Naive thymus-derived CD4-positive, alpha-beta T cell (primary cell): ENCODE measurements at regions not wholly inside any gene's neighbourhood (a gene's known extent, or its start where the extent isn't known, plus 50 kb on each side); places are given as distances from the start of the nearest gene placed in this dataset.

Source experiments
- ATAC-seq: fragments of 150-1000 bp; cut with Tn5 transposase; 2 replicates; pipeline ENCODE4 v1.10.0; 2021; ENCODE audit warnings: mild to moderate bottlenecking, moderate library complexity
- CTCF ChIA-PET: fragments of 350-600 bp; sonication (Branson Sonifier 250); formaldehyde crosslinking; loops from one replicate; lab custom pipeline; 2021; ENCODE audit warnings: antibody characterized with exemption; lab: Charles Lee
- POLR2A ChIA-PET: fragments of 350-600 bp; sonication (Branson Sonifier 250); formaldehyde crosslinking; loops from one replicate; lab custom pipeline; 2021; ENCODE audit warnings: antibody characterized with exemption, inconsistent platforms; lab: Charles Lee
- DNase-seq, 9 donors: peaks; one replicate each; pipeline versions ENCODE4 v3.0.0 to v3.0.0-alpha.2; 2020 to 2022; ENCODE audit warnings: mixed read lengths in 1 of 9
- H3K27ac ChIP-seq: one replicate; pipeline ENCODE4 v1.7.0; 2013; ENCODE audit warnings: mild to moderate bottlenecking, low read depth, low read length, moderate library complexity
- H3K27me3 ChIP-seq, 2 donors: one replicate each; pipeline ENCODE4 v1.7.0; 2013; ENCODE audit warnings: low read length in 2 of 2, mild to moderate bottlenecking in 2 of 2, moderate library complexity in 2 of 2; ENCODE audit not compliant: control insufficient read depth in 2 of 2, insufficient read depth in 2 of 2
- H3K36me3 ChIP-seq, 3 experiments: 1 replicate in 2 of 3; 2 replicates in 1 of 3; pipeline ENCODE4 v1.7.0; 2013; ENCODE audit warnings: low read length in 3 of 3, mild to moderate bottlenecking in 3 of 3, moderate library complexity in 1 of 3; ENCODE audit not compliant: insufficient read depth in 3 of 3, control insufficient read depth in 2 of 3
- H3K4me1 ChIP-seq, 2 donors: one replicate each; pipeline ENCODE4 v1.7.0; 2013; ENCODE audit warnings: low read length in 2 of 2, mild to moderate bottlenecking in 2 of 2, moderate library complexity in 1 of 2; ENCODE audit not compliant: control insufficient read depth in 2 of 2, insufficient read depth in 2 of 2
- H3K4me3 ChIP-seq: 2 replicates; pipeline ENCODE4 v1.7.0; 2013; ENCODE audit warnings: mild to moderate bottlenecking, low read length
- H3K9me3 ChIP-seq, 3 experiments: 1 replicate in 2 of 3; 2 replicates in 1 of 3; pipeline ENCODE4 v1.7.0; 2013; ENCODE audit warnings: low read length in 3 of 3; ENCODE audit not compliant: control insufficient read depth in 2 of 3
- H3K27ac Mint-ChIP-seq, 9 donors: one replicate each; pipeline ENCODE4 v1.8.0; 2020 to 2022; ENCODE audit warnings: mixed read lengths in 9 of 9, mild to moderate bottlenecking in 8 of 9, moderate library complexity in 5 of 9, inconsistent platforms in 2 of 9
- H3K27me3 Mint-ChIP-seq, 5 donors: one replicate each; pipeline ENCODE4 v1.8.0; 2021 to 2022; ENCODE audit warnings: mixed read lengths in 5 of 5, mild to moderate bottlenecking in 1 of 5
- H3K36me3 Mint-ChIP-seq, 5 donors: one replicate each; pipeline ENCODE4 v1.8.0; 2020 to 2022; ENCODE audit warnings: mixed read lengths in 5 of 5, mild to moderate bottlenecking in 3 of 5, inconsistent platforms in 1 of 5
- H3K4me1 Mint-ChIP-seq, 7 donors: one replicate each; pipeline ENCODE4 v1.8.0; 2020 to 2022; ENCODE audit warnings: mixed read lengths in 7 of 7, mild to moderate bottlenecking in 3 of 7, inconsistent platforms in 1 of 7
- H3K4me3 Mint-ChIP-seq, 10 donors: one replicate each; pipeline ENCODE4 v1.8.0; 2020 to 2022; ENCODE audit warnings: mild to moderate bottlenecking in 10 of 10, mixed read lengths in 10 of 10, moderate library complexity in 6 of 10, inconsistent platforms in 2 of 10
- H3K9me3 Mint-ChIP-seq, 11 donors: one replicate each; pipeline ENCODE4 v1.8.0; 2020 to 2022; ENCODE audit warnings: mixed read lengths in 11 of 11, mild to moderate bottlenecking in 4 of 11, inconsistent platforms in 1 of 11, moderate library complexity in 1 of 11
- intact Hi-C, 2 donors: fragments of 100-400 bp; cut with micrococcal nuclease; formaldehyde crosslinking; loops; one replicate each; pipeline ENCODE4 v1.15.1; 2023

DNA sequence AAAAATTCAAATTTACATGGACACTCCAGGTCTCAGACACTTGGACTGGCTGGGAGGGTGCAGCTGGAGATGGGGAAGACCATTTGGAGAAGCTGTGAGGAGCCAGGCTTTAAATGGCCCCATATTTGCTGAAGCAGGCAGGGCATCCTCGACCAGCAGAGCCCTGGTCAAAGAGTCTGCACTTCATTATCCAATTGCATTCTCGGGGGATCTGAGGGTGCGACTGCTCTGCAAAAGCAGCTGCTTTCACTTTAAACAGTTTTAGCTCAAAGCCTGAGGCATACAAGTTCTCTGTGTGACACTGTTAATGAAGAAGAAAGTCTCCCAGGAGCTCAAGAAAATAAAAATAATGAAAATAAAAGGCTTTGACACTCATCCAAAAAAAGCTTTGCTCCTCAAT is 98.0 kb upstream of the SLC25A36 start:
- Mint-ChIP-seq H3K4me1 (peaks cover 0 to 14% (median 12%) of the 10 kb centered on the region in 7 donors), H3K27ac (no peak overlapping the region), H3K9me3 (no peaks in the 10 kb centered on the region), H3K36me3 (no peaks in the 10 kb centered on the region), H3K4me3 (no peak overlapping the region), H3K27me3 (peaks cover 18 to 35% (median 28%) of the 10 kb centered on the region in 5 donors)
- H3K36me3 ChIP-seq: no peaks in the 10 kb centered on the region
- intact Hi-C loops: no loop called here
- no peaks in the 10 kb centered on the region for H3K9me3 ChIP-seq
- H3K4me1 ChIP-seq: no peaks in the 10 kb centered on the region
- POLR2A ChIA-PET: no interaction called here
- CTCF ChIA-PET: no interaction called here
- DNase-seq: no peak
- H3K27ac ChIP-seq: no peak overlapping the region
- H3K27me3 ChIP-seq: no peaks in the 10 kb centered on the region
- no peak overlapping the region for H3K4me3 ChIP-seq
- no peak for ATAC-seq

DNA sequence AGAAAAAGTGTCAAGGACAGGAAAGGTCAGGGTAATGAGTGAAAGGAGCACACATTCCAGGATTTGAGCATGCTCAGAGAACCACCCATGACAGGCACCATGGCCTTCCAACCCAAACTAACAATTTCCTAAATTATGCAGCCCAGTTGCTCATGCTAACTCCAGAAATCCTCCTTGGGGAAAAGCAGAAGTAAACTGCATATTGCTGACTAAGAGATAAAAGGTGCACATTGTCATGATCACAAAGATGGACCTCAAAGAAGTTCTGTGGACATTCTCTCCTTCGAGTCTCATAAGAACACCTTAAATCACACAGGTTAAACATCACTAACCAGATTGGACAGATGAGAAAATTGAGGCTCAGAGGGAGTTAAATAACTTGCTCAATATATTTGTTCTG is 97.6 kb upstream of the SLC25A36 start:
- no peak overlapping the region for H3K4me3 Mint-ChIP-seq
- ATAC-seq: no peak
- H3K4me1 ChIP-seq: no peaks in the 10 kb centered on the region
- ChIA-PET POLR2A (no interaction called here), CTCF (no interaction called here)
- no peak overlapping the region for H3K27ac ChIP-seq
- DNase-seq: no peak
- no peak overlapping the region for H3K27ac Mint-ChIP-seq
- intact Hi-C loops: no loop called here
- no peaks in the 10 kb centered on the region for H3K27me3 ChIP-seq
- H3K36me3 Mint-ChIP-seq: no peaks in the 10 kb centered on the region
- H3K36me3 ChIP-seq: no peaks in the 10 kb centered on the region
- H3K4me1 Mint-ChIP-seq: peaks cover 0 to 14% (median 12%) of the 10 kb centered on the region in 7 donors
- H3K9me3 Mint-ChIP-seq: no peaks in the 10 kb centered on the region
- H3K9me3 ChIP-seq: no peaks in the 10 kb centered on the region
- peaks cover 18 to 37% (median 28%) of the 10 kb centered on the region in 5 donors for H3K27me3 Mint-ChIP-seq
- H3K4me3 ChIP-seq: no peak overlapping the region

DNA sequence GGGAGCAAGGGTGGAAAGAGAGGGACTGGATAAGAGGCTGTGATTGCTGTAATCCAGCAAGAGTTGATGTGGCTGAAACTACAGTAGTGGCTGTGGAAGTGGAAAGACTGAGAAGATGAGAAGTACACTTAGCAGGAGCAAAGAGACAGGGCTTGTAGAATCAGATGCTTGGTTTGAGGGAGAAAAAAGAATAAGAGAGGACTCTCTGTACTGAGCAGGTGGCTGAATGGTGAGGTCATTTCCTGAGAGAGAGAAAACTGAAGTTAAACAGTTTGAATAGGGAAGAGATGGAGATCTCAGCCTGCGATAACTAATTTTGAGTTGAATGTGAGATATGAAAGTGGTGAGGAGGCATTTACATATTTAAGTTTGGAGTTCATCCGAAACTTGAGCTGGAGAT is 95.8 kb upstream of the SLC25A36 start:
- Mint-ChIP-seq H3K4me3 (no peak overlapping the region), H3K9me3 (no peaks in the 10 kb centered on the region), H3K4me1 (peaks cover 0 to 14% (median 12%) of the 10 kb centered on the region in 7 donors), H3K36me3 (no peaks in the 10 kb centered on the region), H3K27me3 (peaks cover 18 to 40% (median 28%) of the 10 kb centered on the region in 5 donors), H3K27ac (peak overlapping the region in 1 of 9 donors; percentile 4)
- intact Hi-C loops: no loop called here
- no peaks in the 10 kb centered on the region for H3K27me3 ChIP-seq
- ATAC-seq (no peak), DNase-seq (no peak)
- H3K9me3 ChIP-seq: no peaks in the 10 kb centered on the region
- ChIA-PET POLR2A (no interaction called here), CTCF (no interaction called here)
- no peaks in the 10 kb centered on the region for H3K4me1 ChIP-seq
- H3K27ac ChIP-seq: no peak overlapping the region
- no peaks in the 10 kb centered on the region for H3K36me3 ChIP-seq
- H3K4me3 ChIP-seq: no peak overlapping the region

DNA sequence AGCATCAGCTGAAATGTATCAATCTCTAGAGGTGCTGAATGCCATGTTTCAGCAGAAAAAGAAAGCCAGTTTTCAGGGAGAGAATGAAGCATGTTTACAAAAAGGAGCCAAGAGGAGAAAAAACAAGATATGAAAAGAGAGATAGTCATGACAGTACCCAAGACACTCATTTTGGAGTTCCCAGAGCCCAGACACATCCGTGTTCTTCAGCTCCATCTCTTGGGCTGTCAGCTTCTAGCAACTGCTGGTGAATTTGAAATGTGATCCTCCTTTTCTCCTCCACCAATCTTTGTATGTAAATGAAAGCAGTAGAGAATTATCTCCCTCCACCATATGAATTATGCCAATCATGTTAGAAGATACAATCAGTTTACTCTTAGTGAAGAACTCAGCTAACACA is 93.0 kb upstream of the SLC25A36 start:
- Mint-ChIP-seq H3K36me3 (no peaks in the 10 kb centered on the region), H3K27ac (no peak overlapping the region), H3K27me3 (peaks cover 24 to 37% (median 31%) of the 10 kb centered on the region in 5 donors), H3K4me3 (no peak overlapping the region), H3K4me1 (peaks cover 0 to 14% (median 12%) of the 10 kb centered on the region in 7 donors), H3K9me3 (peaks cover 0 to 7% (median 0%) of the 10 kb centered on the region in 11 donors)
- ATAC-seq (no peak), DNase-seq (no peak)
- CTCF ChIA-PET: no interaction called here
- POLR2A ChIA-PET: no interaction called here
- no peak overlapping the region for H3K27ac ChIP-seq
- intact Hi-C loops: no loop called here
- no peaks in the 10 kb centered on the region for H3K36me3 ChIP-seq
- no peaks in the 10 kb centered on the region for H3K27me3 ChIP-seq
- H3K4me1 ChIP-seq: no peaks in the 10 kb centered on the region
- H3K4me3 ChIP-seq: no peak overlapping the region
- H3K9me3 ChIP-seq: no peaks in the 10 kb centered on the region

DNA sequence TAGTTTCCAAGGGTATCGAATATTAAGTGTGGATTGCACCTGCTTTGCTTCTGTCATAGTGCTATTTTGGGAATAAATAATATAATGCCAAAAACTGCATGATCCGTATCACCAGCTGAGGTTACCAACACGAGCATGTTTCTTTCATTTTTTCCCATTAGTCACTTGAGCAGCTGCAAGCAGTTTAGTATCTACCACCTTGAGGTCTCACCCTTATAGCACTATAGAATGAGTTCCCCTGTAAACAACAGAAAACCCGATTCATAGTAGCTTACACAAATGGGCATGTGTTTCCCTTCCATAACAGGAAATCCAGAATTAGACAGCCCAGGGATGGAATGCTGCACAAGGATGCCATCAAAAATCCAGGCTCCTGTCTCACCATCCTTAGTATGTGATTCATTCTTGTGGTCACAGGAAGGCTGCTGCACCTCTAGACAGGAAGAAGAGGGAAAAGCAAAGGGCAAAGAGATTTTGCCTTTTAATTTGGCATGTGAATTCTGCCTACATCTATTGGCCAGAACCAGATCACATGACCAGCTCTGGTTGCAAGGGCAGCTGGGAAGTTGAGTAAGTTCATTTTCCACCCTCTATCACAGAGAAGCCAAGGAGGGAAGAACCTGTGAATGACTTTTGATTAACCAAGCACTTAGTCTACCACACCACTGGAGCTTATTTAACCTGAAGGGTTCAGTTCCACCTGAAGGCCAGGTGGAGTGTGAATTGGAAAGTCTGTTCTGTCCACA is 91.3 kb upstream of the SLC25A36 start:
- H3K4me1 Mint-ChIP-seq: peaks cover 0 to 10% (median 8%) of the 10 kb centered on the region in 7 donors
- no peak for DNase-seq
- no peaks in the 10 kb centered on the region for H3K36me3 ChIP-seq
- peaks cover 0 to 10% (median 0%) of the 10 kb centered on the region in 11 donors for H3K9me3 Mint-ChIP-seq
- H3K4me3 Mint-ChIP-seq: no peak overlapping the region
- POLR2A ChIA-PET: no interaction called here
- no peaks in the 10 kb centered on the region for H3K4me1 ChIP-seq
- H3K9me3 ChIP-seq: no peaks in the 10 kb centered on the region
- ATAC-seq: no peak
- no peak overlapping the region for H3K4me3 ChIP-seq
- H3K27me3 Mint-ChIP-seq: peaks cover 32 to 44% (median 35%) of the 10 kb centered on the region in 5 donors
- intact Hi-C loops: no loop called here
- CTCF ChIA-PET: no interaction called here
- no peak overlapping the region for H3K27ac ChIP-seq
- no peak overlapping the region for H3K27ac Mint-ChIP-seq
- no peaks in the 10 kb centered on the region for H3K27me3 ChIP-seq
- H3K36me3 Mint-ChIP-seq: no peaks in the 10 kb centered on the region

DNA sequence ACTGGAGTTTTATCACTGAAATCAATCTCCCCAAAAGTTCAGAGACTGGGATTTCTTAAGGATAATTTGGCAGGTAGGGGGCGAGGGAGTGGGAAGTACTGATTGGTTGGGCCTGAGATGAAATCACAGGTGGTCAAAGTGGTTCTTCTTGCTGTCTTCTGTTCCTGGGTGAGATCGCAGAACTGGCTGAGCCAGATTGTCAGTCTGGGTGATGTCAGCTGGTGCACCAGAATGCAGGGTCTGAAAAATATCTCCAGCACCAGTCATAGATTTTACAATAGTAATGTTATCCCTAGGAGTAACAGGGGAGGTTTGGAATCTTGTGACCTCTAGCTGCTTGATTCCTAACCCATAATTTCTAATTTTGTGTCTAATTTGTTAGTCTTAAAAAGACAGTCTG is 86.7 kb upstream of the SLC25A36 start:
- H3K4me1 ChIP-seq: no peaks in the 10 kb centered on the region
- no peak overlapping the region for H3K4me3 ChIP-seq
- Mint-ChIP-seq H3K27ac (no peak overlapping the region), H3K27me3 (peaks cover 8 to 26% (median 17%) of the 10 kb centered on the region in 5 donors), H3K4me3 (no peak overlapping the region), H3K9me3 (peaks cover 0 to 10% (median 0%) of the 10 kb centered on the region in 11 donors), H3K4me1 (no peaks in the 10 kb centered on the region), H3K36me3 (no peaks in the 10 kb centered on the region)
- no peaks in the 10 kb centered on the region for H3K9me3 ChIP-seq
- no peak overlapping the region for H3K27ac ChIP-seq
- intact Hi-C loops: no loop called here
- DNase-seq (no peak), ATAC-seq (no peak)
- POLR2A ChIA-PET: no interaction called here
- no peaks in the 10 kb centered on the region for H3K27me3 ChIP-seq
- CTCF ChIA-PET: no interaction called here
- H3K36me3 ChIP-seq: no peaks in the 10 kb centered on the region

DNA sequence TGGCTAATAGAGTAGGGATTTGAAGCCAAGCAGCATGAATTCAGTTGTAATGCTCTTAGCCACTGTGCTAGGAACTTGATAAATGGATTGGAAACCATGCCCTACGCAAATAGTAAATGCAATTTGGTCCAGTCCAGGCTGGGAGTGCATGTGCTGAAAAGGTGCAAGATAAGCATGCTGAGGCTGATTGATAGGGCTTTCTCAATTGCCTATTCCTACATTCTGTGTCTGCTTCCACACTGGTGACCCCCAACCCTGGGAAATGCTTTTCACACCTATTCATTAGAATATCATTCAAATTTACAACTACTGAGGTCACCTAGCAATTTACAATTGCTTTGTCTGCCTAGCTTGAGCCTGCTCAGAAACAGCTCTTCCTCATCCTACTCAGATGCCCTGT is 84.7 kb upstream of the SLC25A36 start:
- POLR2A ChIA-PET: no interaction called here
- peaks cover 8 to 19% (median 17%) of the 10 kb centered on the region in 5 donors for H3K27me3 Mint-ChIP-seq
- no peak overlapping the region for H3K27ac ChIP-seq
- no peaks in the 10 kb centered on the region for H3K4me1 Mint-ChIP-seq
- H3K9me3 Mint-ChIP-seq: peaks cover 0 to 10% (median 0%) of the 10 kb centered on the region in 11 donors
- CTCF ChIA-PET: no interaction called here
- no peak overlapping the region for H3K4me3 Mint-ChIP-seq
- DNase-seq: no peak
- intact Hi-C loops: no loop called here
- H3K27ac Mint-ChIP-seq: no peak overlapping the region
- no peaks in the 10 kb centered on the region for H3K36me3 Mint-ChIP-seq
- H3K9me3 ChIP-seq: no peaks in the 10 kb centered on the region
- no peaks in the 10 kb centered on the region for H3K36me3 ChIP-seq
- no peak for ATAC-seq
- no peaks in the 10 kb centered on the region for H3K4me1 ChIP-seq
- H3K4me3 ChIP-seq: no peak overlapping the region
- H3K27me3 ChIP-seq: no peaks in the 10 kb centered on the region
